ENCODE measurements at regions not wholly inside any gene's neighbourhood (a gene's known extent, or its start where the extent isn't known, plus 50 kb on each side); places are given as distances from the start of the nearest gene placed in this dataset.

GRCh38 chr4:125940426-125940825, 625.7 kb downstream of the FAT4 start:
- no peak for DNase-seq (ENCODE audit: low read depth in 2 of 2)

GRCh38 chr4:125944966-125945365, 630.2 kb downstream of the FAT4 start:
- DNase-seq (ENCODE audit: low read depth in 2 of 2): no peak

GRCh38 chr4:125948021-125948420, 633.3 kb downstream of the FAT4 start:
- no peak for DNase-seq (ENCODE audit: low read depth in 2 of 2)

GRCh38 chr4:125951261-125951887, 636.6 kb downstream of the FAT4 start:
- DNase-seq (ENCODE audit: low read depth in 2 of 2): no peak

- no peak for DNase-seq (ENCODE audit: low read depth in 2 of 2)
Measured at GRCh38 chr4:125952631-125953030, 637.9 kb downstream of the FAT4 start.

GRCh38 chr4:125956276-125956675, 641.5 kb downstream of the FAT4 start:
- DNase-seq (ENCODE audit: low read depth in 2 of 2): no peak

- no peak for DNase-seq (ENCODE audit: low read depth in 2 of 2)
Measured at GRCh38 chr4:125958519-125958918, 643.8 kb downstream of the FAT4 start.

- DNase-seq (ENCODE audit: low read depth in 2 of 2): no peak
Measured at GRCh38 chr4:125961626-125962025, 646.9 kb downstream of the FAT4 start.

- no peak for DNase-seq (ENCODE audit: low read depth in 2 of 2)
Measured at GRCh38 chr4:125975861-125976397, 661.2 kb downstream of the FAT4 start.

- no peak for DNase-seq (ENCODE audit: low read depth in 2 of 2)
Measured at GRCh38 chr4:125979950-125980349, 665.2 kb downstream of the FAT4 start.

- DNase-seq (ENCODE audit: low read depth in 2 of 2): no peak
Measured at GRCh38 chr4:125983168-125983567, 668.4 kb downstream of the FAT4 start.

- DNase-seq (ENCODE audit: low read depth in 2 of 2): no peak
Measured at GRCh38 chr4:125985856-125986255, 671.1 kb downstream of the FAT4 start.

- no peak for DNase-seq (ENCODE audit: low read depth in 2 of 2)
Measured at GRCh38 chr4:125986307-125986706, 671.6 kb downstream of the FAT4 start.

GRCh38 chr4:125988464-125988863, 673.7 kb downstream of the FAT4 start:
- no peak for DNase-seq (ENCODE audit: low read depth in 2 of 2)

GRCh38 chr4:125991398-125991797, 676.6 kb downstream of the FAT4 start:
- no peak for DNase-seq (ENCODE audit: low read depth in 2 of 2)

GRCh38 chr4:125992891-125993290, 678.1 kb downstream of the FAT4 start:
- DNase-seq (ENCODE audit: low read depth in 2 of 2): no peak

- DNase-seq (ENCODE audit: low read depth in 2 of 2): no peak
Measured at GRCh38 chr4:125994024-125994423, 679.3 kb downstream of the FAT4 start.

GRCh38 chr4:125994430-125994829, 679.7 kb downstream of the FAT4 start:
- DNase-seq (ENCODE audit: low read depth in 2 of 2): no peak

- no peak for DNase-seq (ENCODE audit: low read depth in 2 of 2)
Measured at GRCh38 chr4:126004941-126005340, 690.2 kb downstream of the FAT4 start.

GRCh38 chr4:126007142-126007541, 692.4 kb downstream of the FAT4 start:
- DNase-seq (ENCODE audit: low read depth in 2 of 2): no peak

GRCh38 chr4:126012691-126013290, 698.0 kb downstream of the FAT4 start:
- DNase-seq (ENCODE audit: low read depth in 2 of 2): no peak

GRCh38 chr4:126018274-126018673, 703.5 kb downstream of the FAT4 start:
- no peak for DNase-seq (ENCODE audit: low read depth in 2 of 2)

- no peak for DNase-seq (ENCODE audit: low read depth in 2 of 2)
Measured at GRCh38 chr4:126023896-126024295, 709.1 kb downstream of the FAT4 start.

- no peak for DNase-seq (ENCODE audit: low read depth in 2 of 2)
Measured at GRCh38 chr4:126027601-126028000, 712.8 kb downstream of the FAT4 start.
